ENCODE measurements at regions not wholly inside any gene's neighbourhood (a gene's known extent, or its start where the extent isn't known, plus 50 kb on each side); places are given as distances from the start of the nearest gene placed in this dataset.

- Histone ChIP-seq H3K36me3 (ENCODE audit: control insufficient read depth, insufficient read depth, low read length) (no peaks in the 10 kb centered on the region), H3K27ac (ENCODE audit: low read depth, low read length) (no peak overlapping the region), H3K9ac (ENCODE audit: low read length) (no peak overlapping the region), H3K4me1 (ENCODE audit: control insufficient read depth, insufficient read depth, low read length) (no peaks in the 10 kb centered on the region), H3K27me3 (ENCODE audit: control insufficient read depth, insufficient read depth, low read length) (no peaks in the 10 kb centered on the region), H3K4me3 (ENCODE audit: low read length) (no peak overlapping the region)
Measured at GRCh38 chr4:60923075-60923474, 277.1 kb upstream of the ADGRL3 start.

DNA sequence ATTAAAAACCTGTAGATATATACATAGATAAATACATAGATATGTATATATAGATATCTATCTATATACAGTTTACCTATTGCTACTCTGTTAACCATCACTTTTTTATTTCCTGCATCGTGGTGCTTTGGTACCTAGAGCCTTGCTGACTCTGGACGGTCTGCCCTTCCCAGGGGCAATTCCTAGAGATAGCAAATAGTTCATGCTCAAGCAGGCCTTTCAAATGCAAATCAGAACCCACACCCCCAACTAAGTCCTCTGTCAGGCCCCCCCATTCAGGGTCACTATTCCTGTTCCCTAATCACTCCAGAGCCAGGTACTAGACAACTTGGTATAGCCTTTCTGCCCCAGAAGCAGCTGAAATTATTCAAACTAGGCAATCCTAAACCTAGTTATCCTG lies 273.5 kb upstream of the ADGRL3 start:
- no peak overlapping the region for H3K27ac ChIP-seq (ENCODE audit: low read depth, low read length)
- no peaks in the 10 kb centered on the region for H3K27me3 ChIP-seq (ENCODE audit: control insufficient read depth, insufficient read depth, low read length)
- no peak overlapping the region for H3K9ac ChIP-seq (ENCODE audit: low read length)
- H3K4me1 ChIP-seq (ENCODE audit: control insufficient read depth, insufficient read depth, low read length) = no peaks in the 10 kb centered on the region
- no peaks in the 10 kb centered on the region for H3K36me3 ChIP-seq (ENCODE audit: control insufficient read depth, insufficient read depth, low read length)
- H3K4me3 ChIP-seq (ENCODE audit: low read length) = no peak overlapping the region

DNA sequence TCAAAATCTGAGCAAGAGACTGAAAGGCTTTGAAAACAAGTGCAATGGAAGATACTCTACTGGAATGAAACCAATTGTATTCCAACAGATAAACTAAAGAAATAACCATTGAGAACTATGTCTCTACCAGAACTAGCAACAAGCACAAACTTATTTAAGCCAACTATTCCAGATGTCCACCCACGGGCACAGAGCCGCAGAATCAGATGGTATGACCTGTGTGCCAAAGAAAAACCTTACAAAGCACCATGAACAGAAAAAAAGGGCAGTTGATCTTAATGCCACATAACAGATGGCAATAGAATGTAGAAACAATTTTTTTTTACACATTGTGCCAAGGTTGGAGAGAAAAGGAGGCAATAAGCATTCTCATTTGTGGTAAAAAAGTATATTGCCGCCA lies 269.3 kb upstream of the ADGRL3 start:
- no peak overlapping the region for H3K4me3 ChIP-seq (ENCODE audit: low read length)

GRCh38 chr4:60934566-60935295 lies 265.4 kb upstream of the ADGRL3 start:
- no peaks in the 10 kb centered on the region for H3K27me3 ChIP-seq (ENCODE audit: control insufficient read depth, insufficient read depth, low read length)
- no peak overlapping the region for H3K9ac ChIP-seq (ENCODE audit: low read length)
- H3K4me1 ChIP-seq (ENCODE audit: control insufficient read depth, insufficient read depth, low read length) = no peaks in the 10 kb centered on the region
- H3K36me3 ChIP-seq (ENCODE audit: control insufficient read depth, insufficient read depth, low read length) = no peaks in the 10 kb centered on the region
- H3K4me3 ChIP-seq (ENCODE audit: low read length) = no peak overlapping the region
- H3K27ac ChIP-seq (ENCODE audit: low read depth, low read length) = no peak overlapping the region

More for the DNA sequence above, 269.3 kb upstream of the ADGRL3 start:
- H3K9ac ChIP-seq (ENCODE audit: low read length) = no peak overlapping the region
- no peaks in the 10 kb centered on the region for H3K4me1 ChIP-seq (ENCODE audit: control insufficient read depth, insufficient read depth, low read length)
- no peaks in the 10 kb centered on the region for H3K36me3 ChIP-seq (ENCODE audit: control insufficient read depth, insufficient read depth, low read length)
- no peaks in the 10 kb centered on the region for H3K27me3 ChIP-seq (ENCODE audit: control insufficient read depth, insufficient read depth, low read length)
- H3K27ac ChIP-seq (ENCODE audit: low read depth, low read length) = no peak overlapping the region

DNA sequence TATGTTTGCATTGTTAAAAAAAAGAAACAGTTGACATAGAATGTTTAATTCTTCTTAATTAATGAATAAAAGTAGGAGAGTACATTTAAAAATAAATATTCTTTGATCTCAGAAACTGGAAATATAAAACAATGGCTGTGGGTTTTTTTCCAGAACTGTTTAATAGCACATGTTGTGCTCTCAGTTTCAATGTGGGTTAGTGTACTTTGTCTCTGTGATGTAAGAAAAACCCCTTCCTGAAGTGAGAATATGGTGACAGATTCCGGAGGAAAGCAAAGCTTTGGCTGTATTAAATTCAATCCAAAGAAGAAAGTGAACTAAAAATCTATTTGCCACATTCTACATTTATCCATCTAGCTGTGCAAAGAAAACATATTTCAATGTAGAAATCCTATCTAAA lies 261.9 kb upstream of the ADGRL3 start:
- Histone ChIP-seq H3K4me1 (ENCODE audit: control insufficient read depth, insufficient read depth, low read length) (no peaks in the 10 kb centered on the region), H3K36me3 (ENCODE audit: control insufficient read depth, insufficient read depth, low read length) (no peaks in the 10 kb centered on the region), H3K9ac (ENCODE audit: low read length) (no peak overlapping the region), H3K27ac (ENCODE audit: low read depth, low read length) (no peak overlapping the region), H3K27me3 (ENCODE audit: control insufficient read depth, insufficient read depth, low read length) (no peaks in the 10 kb centered on the region), H3K4me3 (ENCODE audit: low read length) (no peak overlapping the region)

GRCh38 chr4:60938621-60939020 lies 261.5 kb upstream of the ADGRL3 start:
- H3K27ac ChIP-seq (ENCODE audit: low read depth, low read length) = no peak overlapping the region

DNA sequence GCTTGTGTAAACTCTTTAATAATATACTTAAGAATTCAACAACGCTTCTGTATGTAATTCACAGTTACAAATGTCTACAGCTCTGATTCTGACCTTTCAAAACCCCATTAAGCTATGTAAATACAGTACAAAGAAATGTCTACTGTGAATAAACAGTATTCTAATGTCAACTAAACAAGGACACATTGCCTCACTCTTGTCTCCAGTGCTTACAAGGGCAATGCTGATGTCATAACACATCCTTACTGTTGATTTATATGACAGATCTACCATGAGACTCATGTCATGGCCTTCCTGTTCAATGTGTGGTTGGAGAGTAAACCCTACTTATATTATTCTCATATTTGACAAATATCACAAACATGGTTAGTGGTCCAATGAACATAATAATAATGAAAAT lies 256.1 kb upstream of the ADGRL3 start:
- Histone ChIP-seq H3K4me1 (ENCODE audit: control insufficient read depth, insufficient read depth, low read length) (no peaks in the 10 kb centered on the region), H3K4me3 (ENCODE audit: low read length) (no peak overlapping the region), H3K27ac (ENCODE audit: low read depth, low read length) (no peak overlapping the region), H3K27me3 (ENCODE audit: control insufficient read depth, insufficient read depth, low read length) (no peaks in the 10 kb centered on the region), H3K36me3 (ENCODE audit: control insufficient read depth, insufficient read depth, low read length) (no peaks in the 10 kb centered on the region), H3K9ac (ENCODE audit: low read length) (no peak overlapping the region)

More at GRCh38 chr4:60938621-60939020, 261.5 kb upstream of the ADGRL3 start:
- H3K4me1 ChIP-seq (ENCODE audit: control insufficient read depth, insufficient read depth, low read length) = no peaks in the 10 kb centered on the region
- no peak overlapping the region for H3K9ac ChIP-seq (ENCODE audit: low read length)
- H3K36me3 ChIP-seq (ENCODE audit: control insufficient read depth, insufficient read depth, low read length) = no peaks in the 10 kb centered on the region
- no peak overlapping the region for H3K4me3 ChIP-seq (ENCODE audit: low read length)
- H3K27me3 ChIP-seq (ENCODE audit: control insufficient read depth, insufficient read depth, low read length) = no peaks in the 10 kb centered on the region

DNA sequence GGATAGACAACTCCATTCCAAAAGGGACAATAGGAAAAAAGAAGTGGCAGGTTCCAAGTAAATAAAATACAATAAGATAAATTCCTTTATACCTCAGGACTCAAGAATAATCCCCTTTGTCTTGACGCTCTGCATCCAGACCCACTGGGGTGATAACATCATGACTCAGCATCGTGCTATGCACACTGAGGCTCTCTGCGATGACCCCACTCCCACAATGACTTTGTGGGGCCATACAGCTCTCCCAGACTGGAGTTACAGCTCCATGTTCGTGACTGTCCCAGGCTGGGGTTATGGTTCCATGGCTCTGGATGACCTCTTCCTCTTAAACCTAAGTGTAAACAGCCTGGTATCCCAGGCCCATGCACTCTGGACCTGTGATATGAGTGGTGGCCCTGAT lies 254.5 kb upstream of the ADGRL3 start:
- H3K4me3 ChIP-seq (ENCODE audit: low read length) = no peak overlapping the region
- H3K36me3 ChIP-seq (ENCODE audit: control insufficient read depth, insufficient read depth, low read length) = no peaks in the 10 kb centered on the region
- H3K27ac ChIP-seq (ENCODE audit: low read depth, low read length) = no peak overlapping the region
- no peaks in the 10 kb centered on the region for H3K4me1 ChIP-seq (ENCODE audit: control insufficient read depth, insufficient read depth, low read length)
- H3K9ac ChIP-seq (ENCODE audit: low read length) = no peak overlapping the region
- H3K27me3 ChIP-seq (ENCODE audit: control insufficient read depth, insufficient read depth, low read length) = no peaks in the 10 kb centered on the region

DNA sequence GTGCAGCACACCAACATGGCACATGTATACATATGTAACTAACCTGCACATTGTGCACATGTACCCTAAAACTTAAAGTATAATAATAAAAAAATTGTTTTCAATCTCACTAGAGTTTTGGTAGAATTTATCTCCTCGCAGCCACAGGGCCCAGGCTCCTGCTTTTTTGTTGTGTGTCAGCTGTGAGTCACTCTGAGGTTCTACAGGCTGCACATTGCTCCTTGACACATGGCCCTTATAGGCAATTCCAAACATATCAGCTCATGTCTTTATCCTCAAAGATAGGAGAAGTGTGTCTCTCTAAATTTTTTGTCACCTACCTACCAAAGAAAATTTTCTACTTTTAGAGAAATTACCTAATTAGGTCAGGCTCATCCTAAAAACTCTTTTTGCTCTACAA lies 252.1 kb upstream of the ADGRL3 start:
- H3K27ac ChIP-seq (ENCODE audit: low read depth, low read length) = no peak overlapping the region
- H3K36me3 ChIP-seq (ENCODE audit: control insufficient read depth, insufficient read depth, low read length) = no peaks in the 10 kb centered on the region
- H3K4me1 ChIP-seq (ENCODE audit: control insufficient read depth, insufficient read depth, low read length) = no peaks in the 10 kb centered on the region
- no peaks in the 10 kb centered on the region for H3K27me3 ChIP-seq (ENCODE audit: control insufficient read depth, insufficient read depth, low read length)
- no peak overlapping the region for H3K9ac ChIP-seq (ENCODE audit: low read length)
- no peak overlapping the region for H3K4me3 ChIP-seq (ENCODE audit: low read length)

DNA sequence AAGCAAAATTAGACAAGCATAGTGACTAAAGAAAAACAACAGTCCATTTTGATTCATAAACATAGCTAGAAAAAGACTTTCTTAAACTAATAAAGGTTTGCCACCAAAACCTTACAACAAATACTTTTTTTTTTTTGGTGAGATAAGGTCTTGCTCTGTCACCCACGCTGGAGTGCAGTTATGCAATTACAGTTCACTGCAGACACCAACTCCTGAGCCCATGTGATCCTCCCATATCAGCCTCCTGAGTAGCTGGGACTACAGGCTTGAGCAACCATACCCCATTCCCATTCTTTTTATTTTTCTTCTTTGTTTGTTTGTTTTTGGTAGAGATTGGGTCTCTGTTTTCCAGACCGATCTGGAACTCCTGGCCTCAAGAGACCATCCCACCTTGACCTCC lies 247.2 kb upstream of the ADGRL3 start:
- Histone ChIP-seq H3K4me1 (ENCODE audit: control insufficient read depth, insufficient read depth, low read length) (no peaks in the 10 kb centered on the region), H3K9ac (ENCODE audit: low read length) (no peak overlapping the region), H3K36me3 (ENCODE audit: control insufficient read depth, insufficient read depth, low read length) (no peaks in the 10 kb centered on the region), H3K4me3 (ENCODE audit: low read length) (no peak overlapping the region), H3K27me3 (ENCODE audit: control insufficient read depth, insufficient read depth, low read length) (no peaks in the 10 kb centered on the region), H3K27ac (ENCODE audit: low read depth, low read length) (no peak overlapping the region)

DNA sequence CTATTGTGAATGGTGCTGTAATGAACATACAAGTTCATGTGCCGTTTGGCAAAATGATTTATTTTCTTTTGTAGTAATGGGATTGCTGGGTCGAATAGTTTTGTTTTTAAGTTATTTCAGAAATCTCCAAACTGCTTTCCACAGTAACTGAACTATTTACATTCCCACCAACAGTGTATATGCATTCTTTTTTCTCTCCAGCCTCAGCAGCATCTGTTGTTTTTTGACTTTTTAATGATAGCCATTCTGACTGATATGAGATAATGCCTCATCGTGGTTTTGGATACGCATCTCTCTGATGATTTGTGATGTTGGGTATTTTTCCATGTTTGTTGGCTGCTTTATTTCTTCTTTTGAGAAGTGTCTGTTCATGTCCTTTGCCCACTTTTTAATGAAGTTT lies 246.3 kb upstream of the ADGRL3 start:
- no peaks in the 10 kb centered on the region for H3K4me1 ChIP-seq (ENCODE audit: control insufficient read depth, insufficient read depth, low read length)
- H3K9ac ChIP-seq (ENCODE audit: low read length) = no peak overlapping the region
- H3K36me3 ChIP-seq (ENCODE audit: control insufficient read depth, insufficient read depth, low read length) = no peaks in the 10 kb centered on the region
- no peak overlapping the region for H3K4me3 ChIP-seq (ENCODE audit: low read length)
- no peak overlapping the region for H3K27ac ChIP-seq (ENCODE audit: low read depth, low read length)
- H3K27me3 ChIP-seq (ENCODE audit: control insufficient read depth, insufficient read depth, low read length) = no peaks in the 10 kb centered on the region

- Histone ChIP-seq H3K27me3 (ENCODE audit: control insufficient read depth, insufficient read depth, low read length) (no peaks in the 10 kb centered on the region), H3K27ac (ENCODE audit: low read depth, low read length) (no peak overlapping the region), H3K36me3 (ENCODE audit: control insufficient read depth, insufficient read depth, low read length) (no peaks in the 10 kb centered on the region), H3K4me1 (ENCODE audit: control insufficient read depth, insufficient read depth, low read length) (no peaks in the 10 kb centered on the region), H3K4me3 (ENCODE audit: low read length) (no peak overlapping the region), H3K9ac (ENCODE audit: low read length) (no peak overlapping the region)
Measured at GRCh38 chr4:60962286-60962685, 237.8 kb upstream of the ADGRL3 start.

DNA sequence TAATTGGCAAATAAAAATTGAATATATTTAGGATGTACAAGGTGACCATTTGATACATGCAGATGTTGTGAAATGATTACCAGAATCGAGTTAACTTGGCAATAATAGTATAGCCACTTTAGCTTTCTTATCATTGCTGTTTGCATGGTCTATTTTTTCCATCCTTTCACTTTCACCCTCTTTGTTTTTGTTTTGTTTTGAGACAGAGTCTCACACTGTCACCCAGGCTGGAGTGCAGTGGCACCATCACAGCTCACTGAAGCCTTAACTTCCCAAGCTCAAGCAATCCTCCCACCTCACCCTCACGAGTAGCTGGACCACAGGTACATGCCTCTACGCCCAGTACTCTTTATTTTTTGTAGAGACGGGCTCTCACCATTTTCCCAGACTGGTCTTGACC lies 218.6 kb upstream of the ADGRL3 start:
- Histone ChIP-seq H3K27ac (ENCODE audit: low read depth, low read length) (no peak overlapping the region), H3K4me3 (ENCODE audit: low read length) (no peak overlapping the region), H3K36me3 (ENCODE audit: control insufficient read depth, insufficient read depth, low read length) (no peaks in the 10 kb centered on the region), H3K4me1 (ENCODE audit: control insufficient read depth, insufficient read depth, low read length) (no peaks in the 10 kb centered on the region), H3K27me3 (ENCODE audit: control insufficient read depth, insufficient read depth, low read length) (no peaks in the 10 kb centered on the region), H3K9ac (ENCODE audit: low read length) (no peak overlapping the region)
